ENCODE measurements at regions not wholly inside any gene's neighbourhood (a gene's known extent, or its start where the extent isn't known, plus 50 kb on each side); places are given as distances from the start of the nearest gene placed in this dataset.

- TF ChIP-seq CTCF (conservative IDR thresholded peaks at IDR 0.05; ENCODE audit: low read depth, low read length) (no peak), EZH2 (IDR thresholded peaks at IDR 0.05; ENCODE audit: low read length, unreplicated experiment) (no peak)
Observed at GRCh38 chr22:48418831-48419230, 1408.8 kb downstream of the BRD1 start.

Data from PC-3 (cell line).